ACHN (cell line): ENCODE measurements at regions not wholly inside any gene's neighbourhood (a gene's known extent, or its start where the extent isn't known, plus 50 kb on each side); places are given as distances from the start of the nearest gene placed in this dataset.

Source experiments
- DNase-seq: peaks from one replicate; pipeline ENCODE4 v3.0.0-alpha.2; 2015
- in situ Hi-C: cut with HindIII; loops from 2 replicates; pipeline ENCODE4 v1.10.0; 2017; ENCODE audit warnings: low sequenced_read_pairs, low pct_ligation_motif_present, low pct_unique_long_range_greater_than_20kb

- no peak for DNase-seq
- in situ Hi-C loops = no loop called here
Measured at GRCh38 chr1:83747853-83748482, 251.0 kb downstream of the TTLL7 start.

DNA sequence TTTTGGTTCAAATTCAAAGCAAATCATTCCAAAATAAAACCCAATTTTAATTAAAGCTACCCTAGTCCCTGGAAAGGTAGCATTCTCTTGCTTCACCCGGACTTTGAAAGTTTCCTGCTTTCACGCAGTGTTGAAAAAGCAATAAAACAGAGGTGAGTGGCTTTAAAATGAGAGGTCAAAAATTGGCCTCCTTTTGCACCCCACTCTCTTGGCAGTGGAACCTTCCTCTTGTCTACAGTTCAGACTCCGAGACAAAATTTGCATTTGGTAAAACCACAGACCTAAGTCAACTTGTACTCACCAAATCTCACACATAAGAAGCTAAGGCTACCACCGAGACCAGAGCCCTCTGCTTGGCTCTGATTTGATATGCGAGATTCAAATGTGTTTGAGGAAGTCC lies 252.7 kb downstream of the TTLL7 start:
- DNase-seq = no peak
- in situ Hi-C loops = no loop called here

- no peak for DNase-seq
- in situ Hi-C loops = no loop called here
Measured at GRCh38 chr1:83742446-83742845, 256.5 kb downstream of the TTLL7 start.

DNA sequence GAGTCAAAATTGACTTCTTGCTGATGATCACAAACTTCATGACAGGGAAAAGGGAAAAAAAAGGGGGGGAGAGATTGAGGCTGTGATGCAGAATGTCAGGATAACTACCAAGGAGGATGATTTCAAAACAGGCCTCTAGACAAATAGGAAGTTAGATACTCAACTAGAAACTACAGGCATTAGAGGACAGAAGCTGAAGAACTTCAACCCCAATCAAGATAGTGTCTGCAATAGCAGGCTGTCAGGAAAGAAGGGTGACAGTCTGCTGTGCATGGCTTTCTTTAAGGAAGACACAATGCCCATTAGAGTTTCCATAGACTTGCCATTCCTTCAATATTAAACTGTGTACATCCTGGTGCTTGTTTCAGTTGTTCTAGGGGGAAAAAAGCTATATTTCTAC lies 257.2 kb downstream of the TTLL7 start:
- in situ Hi-C loops = no loop called here

DNA sequence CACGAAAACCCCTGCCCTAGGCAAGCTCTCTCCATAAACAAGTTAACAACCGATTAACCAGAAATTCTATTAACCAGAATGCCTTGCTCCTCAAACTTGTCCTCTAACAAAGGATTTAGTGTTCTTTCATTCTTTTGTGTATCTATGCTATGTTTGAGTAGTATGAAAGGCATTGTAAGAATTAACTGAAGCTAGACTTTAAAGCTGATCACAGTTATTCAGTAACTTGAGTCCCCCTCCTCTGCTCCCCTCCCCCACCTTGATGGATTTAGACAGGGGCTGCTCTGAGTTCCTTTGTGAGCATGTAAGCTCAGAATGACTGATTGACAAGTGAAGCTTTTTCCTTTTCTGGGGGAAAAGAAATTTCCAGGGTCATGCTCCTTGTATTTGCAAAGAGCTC lies 257.6 kb downstream of the TTLL7 start:
- DNase-seq = no peak
- in situ Hi-C loops = no loop called here

More for the DNA sequence above, 257.2 kb downstream of the TTLL7 start:
- DNase-seq = no peak

GRCh38 chr1:83735526-83735925 lies 263.4 kb downstream of the TTLL7 start:
- in situ Hi-C loops = no loop called here
- no peak for DNase-seq

DNA sequence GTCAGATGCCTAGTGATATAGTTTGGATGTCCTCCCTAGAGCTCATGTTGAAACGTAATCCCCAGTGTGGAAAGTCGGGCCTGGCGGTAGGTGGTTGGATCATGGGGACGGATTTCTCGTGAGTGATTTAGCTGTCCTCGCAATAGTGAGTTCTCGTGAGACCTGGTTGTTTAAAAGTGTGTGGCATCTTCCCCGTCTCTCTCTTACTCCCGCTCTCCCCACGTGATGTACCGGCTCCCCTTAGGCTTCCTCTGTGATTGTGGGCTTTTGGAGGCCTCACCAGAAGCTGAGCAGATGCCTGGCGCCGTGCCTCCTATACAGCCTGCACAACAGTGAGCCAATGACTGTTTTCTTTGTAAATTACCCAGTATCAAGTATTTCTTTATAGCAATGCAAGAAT lies 264.5 kb downstream of the TTLL7 start:
- in situ Hi-C loops = no loop called here
- DNase-seq = no peak

DNA sequence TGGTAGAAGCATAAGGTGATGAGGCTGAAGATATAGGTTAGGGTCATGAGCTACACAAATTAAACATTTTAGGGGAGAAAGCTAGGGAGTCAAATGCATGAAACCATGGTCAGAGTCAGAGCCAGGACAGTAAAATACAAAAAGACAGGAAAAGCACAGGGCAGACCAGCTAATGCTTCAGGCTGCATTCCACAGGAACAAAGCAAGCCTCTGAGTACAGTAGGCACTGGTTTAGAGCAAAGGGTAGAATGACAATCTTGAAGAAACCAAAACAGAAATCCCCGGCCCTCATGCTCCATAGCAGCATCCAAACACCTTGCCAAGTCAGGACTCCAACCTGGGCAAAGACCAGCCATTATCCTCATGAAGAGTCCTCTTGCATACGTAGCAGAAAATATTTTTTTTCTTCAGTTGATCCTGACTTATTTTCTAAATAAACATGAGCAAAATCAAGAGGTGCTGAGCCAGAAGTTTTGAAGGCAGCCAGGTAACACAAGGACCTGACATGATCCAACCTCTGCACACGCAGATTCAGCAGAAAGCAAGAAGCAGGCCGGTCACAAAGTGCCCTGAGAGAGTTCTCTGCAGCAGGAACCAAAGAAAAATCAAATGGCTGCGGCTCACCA lies 273.1 kb downstream of the TTLL7 start:
- DNase-seq = no peak
- in situ Hi-C loops = no loop called here

DNA sequence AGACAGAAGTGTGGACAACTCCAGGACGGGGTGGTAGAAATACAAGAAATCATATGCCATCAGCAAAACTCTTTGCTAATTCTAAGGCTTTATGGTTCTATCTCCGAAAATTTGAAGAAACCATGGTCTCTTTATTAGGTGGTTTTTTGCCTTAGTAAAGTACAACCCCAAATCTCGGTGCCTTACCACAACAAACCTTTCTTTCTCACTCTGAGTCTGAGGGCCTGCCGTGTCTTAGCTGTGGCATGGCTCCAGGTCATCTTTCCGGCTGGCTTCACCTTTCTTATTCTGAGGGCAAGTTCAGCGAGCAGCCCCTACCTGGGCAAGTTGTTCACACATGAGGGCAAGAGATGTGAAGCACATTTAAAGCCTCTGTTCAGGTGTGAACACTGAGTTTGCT lies 280.6 kb downstream of the TTLL7 start:
- in situ Hi-C loops = no loop called here
- no peak for DNase-seq

DNA sequence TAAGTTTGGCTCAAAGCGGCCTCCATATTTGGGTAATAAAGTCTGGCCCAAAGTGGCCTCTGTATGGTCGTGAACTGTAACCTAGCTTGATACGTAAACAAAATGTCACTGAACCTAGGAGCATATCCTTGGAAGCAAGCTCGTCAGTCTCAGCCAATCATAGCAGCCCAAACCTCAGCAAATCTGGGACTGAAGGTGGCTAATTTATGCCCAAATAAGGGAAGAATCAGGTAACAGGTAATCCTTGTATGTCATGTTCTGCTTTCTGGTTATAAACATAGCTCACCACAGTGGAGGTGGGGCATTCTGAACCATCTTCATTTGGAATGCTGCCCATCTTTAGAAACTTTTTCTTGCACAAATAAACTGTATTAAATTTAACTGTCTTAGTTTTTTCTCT lies 281.1 kb downstream of the TTLL7 start:
- in situ Hi-C loops = no loop called here
- DNase-seq = no peak

- DNase-seq = no peak
- in situ Hi-C loops = no loop called here
Measured at GRCh38 chr1:83716641-83717040, 282.3 kb downstream of the TTLL7 start.

DNA sequence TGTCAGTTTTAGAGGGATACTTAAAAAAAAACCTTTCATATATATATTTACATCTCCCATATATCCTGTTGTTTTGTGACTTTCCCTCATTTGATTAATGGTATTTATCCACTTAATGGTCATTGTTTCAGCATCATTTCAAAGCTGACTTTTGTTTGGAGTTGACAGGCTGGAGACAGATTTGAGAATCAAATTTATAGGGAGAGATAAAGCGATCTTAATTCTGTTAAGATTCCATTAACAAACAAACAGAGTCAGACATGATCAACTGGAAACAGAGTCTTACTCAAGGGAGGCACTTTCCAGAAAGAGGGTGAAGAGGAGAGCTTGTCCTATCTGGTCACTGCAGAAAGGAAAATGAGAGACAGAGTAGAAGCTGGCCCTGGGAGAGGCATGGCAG lies 283.4 kb downstream of the TTLL7 start:
- in situ Hi-C loops = no loop called here
- no peak for DNase-seq

DNA sequence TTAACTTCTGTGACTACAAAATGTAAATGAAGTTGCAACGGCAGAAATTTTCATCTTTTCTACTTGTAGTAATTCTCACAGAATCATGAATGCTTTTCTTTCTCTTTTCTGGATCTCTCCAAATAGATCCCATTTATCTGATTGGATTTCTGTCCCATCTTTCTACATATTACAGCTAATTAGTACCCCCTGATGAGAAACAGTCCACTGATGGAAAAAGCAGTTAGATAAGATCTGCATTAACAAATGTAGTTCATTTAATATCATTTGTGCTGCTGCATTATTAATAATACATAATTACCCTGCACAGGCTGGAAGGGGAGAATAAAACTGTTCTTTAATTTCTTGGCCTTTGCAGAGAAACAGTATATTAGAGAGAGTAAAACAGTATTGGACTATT lies 289.3 kb downstream of the TTLL7 start:
- in situ Hi-C loops = no loop called here
- DNase-seq = no peak

DNA sequence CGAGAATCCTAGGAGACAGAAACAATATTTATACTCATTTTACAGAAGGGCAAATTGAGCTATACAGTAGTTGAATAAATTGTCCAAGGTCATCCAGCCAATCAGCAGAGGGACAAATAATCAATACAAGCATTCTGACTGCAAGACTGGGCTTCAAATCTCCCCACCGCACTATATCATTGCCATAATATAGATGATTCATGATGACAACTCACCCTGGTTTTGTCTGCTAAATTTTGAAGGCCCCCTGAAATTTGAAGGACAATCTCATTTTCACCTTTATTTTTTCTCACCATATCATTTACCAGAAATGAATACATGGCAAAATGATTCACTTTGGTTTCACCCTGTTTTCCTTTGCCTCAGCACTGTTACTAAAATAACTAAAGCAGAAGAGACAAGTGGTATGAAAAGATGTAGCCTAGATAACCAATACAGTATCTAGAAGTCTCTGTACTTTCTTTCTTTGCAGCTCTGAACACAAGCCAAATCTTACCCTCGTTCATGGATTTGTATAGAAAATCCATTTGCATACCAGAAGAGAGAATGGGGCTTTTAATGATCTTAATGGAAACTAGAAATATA lies 292.5 kb downstream of the TTLL7 start:
- in situ Hi-C loops = no loop called here
- DNase-seq = no peak

DNA sequence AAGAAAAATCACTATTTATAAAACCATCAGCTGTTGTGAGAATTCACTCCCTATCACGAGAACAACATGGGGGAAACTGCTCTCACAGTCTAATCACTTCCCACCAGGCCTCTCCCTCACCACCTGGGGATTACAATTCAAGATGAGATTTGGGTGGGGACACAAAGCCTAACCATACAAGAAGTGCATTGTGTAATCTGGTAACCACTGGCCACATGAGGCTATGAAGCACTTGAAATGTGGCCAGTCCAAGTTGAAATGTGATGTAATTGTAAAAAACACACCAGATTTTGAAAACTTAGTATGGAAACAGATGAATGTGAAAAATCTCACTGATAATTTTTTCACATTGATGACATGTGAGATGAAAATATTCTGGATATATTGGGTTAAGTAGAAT lies 293.8 kb downstream of the TTLL7 start:
- DNase-seq = no peak
- in situ Hi-C loops = no loop called here

- in situ Hi-C loops = no loop called here
- DNase-seq = no peak
Measured at GRCh38 chr1:83704350-83704749, 294.6 kb downstream of the TTLL7 start.

GRCh38 chr1:83702356-83702755 lies 296.6 kb downstream of the TTLL7 start:
- no peak for DNase-seq
- in situ Hi-C loops = no loop called here

GRCh38 chr1:83701355-83701754 lies 297.6 kb downstream of the TTLL7 start:
- in situ Hi-C loops = no loop called here
- DNase-seq = no peak

DNA sequence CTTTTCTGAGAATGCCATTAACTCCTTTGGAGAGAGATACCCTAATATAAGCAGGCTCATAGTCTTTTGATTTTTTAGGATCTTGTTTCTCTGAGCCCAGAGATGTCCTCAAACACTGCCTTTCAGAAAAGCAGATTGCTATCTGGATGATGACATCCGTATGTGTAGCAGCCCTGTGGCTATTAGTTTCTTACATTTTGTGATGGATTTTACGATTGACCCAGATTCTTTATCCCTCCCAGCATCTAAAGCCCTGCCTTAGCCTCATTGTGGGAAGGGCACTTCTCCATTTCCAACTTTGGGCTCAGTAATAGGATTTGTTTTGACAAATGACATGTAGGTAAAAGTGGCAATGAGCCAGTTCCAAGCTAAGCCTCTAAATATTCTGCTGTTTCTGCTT lies 300.3 kb downstream of the TTLL7 start:
- no peak for DNase-seq
- in situ Hi-C loops = no loop called here

- in situ Hi-C loops = no loop called here
- no peak for DNase-seq
Measured at GRCh38 chr1:83697961-83698360, 301.0 kb downstream of the TTLL7 start.
